Mononuclear cell (primary cell): ENCODE measurements at regions not wholly inside any gene's neighbourhood (a gene's known extent, or its start where the extent isn't known, plus 50 kb on each side); places are given as distances from the start of the nearest gene placed in this dataset.

ENCODE experiments used
- H3K27me3 ChIP-seq: 2 replicates; pipeline ENCODE4 v1.6.0; 2011; ENCODE audit warnings: low read length, control low read depth; ENCODE audit not compliant: insufficient read depth
- H3K4me1 ChIP-seq: 2 replicates; pipeline ENCODE4 v1.5.1; 2011; ENCODE audit warnings: mild to moderate bottlenecking, low read length, control low read depth; ENCODE audit not compliant: insufficient read depth
- H3K4me3 ChIP-seq: 2 replicates; pipeline ENCODE4 v1.5.1; 2011; ENCODE audit warnings: mild to moderate bottlenecking, low read length, moderate library complexity
- H3K9me3 ChIP-seq: 2 replicates; pipeline ENCODE4 v1.5.1; 2011; ENCODE audit warnings: low read depth, mild to moderate bottlenecking, control low read depth, low read length

DNA sequence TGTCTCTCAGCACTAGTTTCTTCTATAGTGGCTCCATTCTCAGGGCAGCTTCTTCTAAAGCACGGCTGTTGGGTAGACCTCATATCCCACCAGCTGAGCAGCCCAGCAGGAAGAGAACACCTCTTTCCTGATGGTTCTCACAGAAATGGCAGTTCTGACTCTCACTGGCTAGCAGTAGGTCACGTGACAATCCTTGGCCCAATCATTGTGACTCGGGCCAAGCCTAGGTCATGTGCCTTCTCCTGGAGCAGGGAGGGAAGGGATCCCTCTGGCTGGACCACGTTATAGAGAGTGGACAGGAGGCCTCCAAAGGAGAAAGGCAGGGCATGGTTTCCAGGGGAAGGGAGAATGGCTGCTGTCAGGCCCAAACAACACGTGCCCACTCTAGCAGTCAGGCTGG lies 149.1 kb downstream of the AACS start:
- Histone ChIP-seq H3K4me1 (peaks cover 9% of the 10 kb centered on the region), H3K27me3 (no peaks in the 10 kb centered on the region), H3K9me3 (no peaks in the 10 kb centered on the region), H3K4me3 (no peak overlapping the region)

DNA sequence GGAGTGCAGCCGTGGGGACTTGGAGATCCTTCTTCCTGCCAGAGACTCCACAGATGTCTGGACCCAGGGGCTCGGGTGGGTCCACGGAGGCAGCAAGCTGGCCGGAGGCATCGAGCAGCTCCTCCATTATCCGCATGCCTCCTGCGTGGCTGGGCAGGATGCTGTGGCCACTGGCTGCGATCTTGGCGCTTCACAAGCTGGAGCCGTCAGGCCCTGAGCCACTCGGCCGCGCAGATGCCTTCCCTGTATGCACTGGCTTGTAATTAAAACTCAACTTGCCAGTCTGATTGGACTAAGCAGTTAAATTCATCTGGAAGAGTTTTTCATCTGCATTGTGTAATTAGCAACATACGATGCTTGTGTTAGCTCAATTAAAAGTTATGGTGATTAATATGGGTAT lies 151.5 kb downstream of the AACS start:
- H3K27me3 ChIP-seq = peaks cover 3% of the 10 kb centered on the region
- no peaks in the 10 kb centered on the region for H3K9me3 ChIP-seq
- peaks cover 14% of the 10 kb centered on the region for H3K4me1 ChIP-seq
- H3K4me3 ChIP-seq = no peak overlapping the region

DNA sequence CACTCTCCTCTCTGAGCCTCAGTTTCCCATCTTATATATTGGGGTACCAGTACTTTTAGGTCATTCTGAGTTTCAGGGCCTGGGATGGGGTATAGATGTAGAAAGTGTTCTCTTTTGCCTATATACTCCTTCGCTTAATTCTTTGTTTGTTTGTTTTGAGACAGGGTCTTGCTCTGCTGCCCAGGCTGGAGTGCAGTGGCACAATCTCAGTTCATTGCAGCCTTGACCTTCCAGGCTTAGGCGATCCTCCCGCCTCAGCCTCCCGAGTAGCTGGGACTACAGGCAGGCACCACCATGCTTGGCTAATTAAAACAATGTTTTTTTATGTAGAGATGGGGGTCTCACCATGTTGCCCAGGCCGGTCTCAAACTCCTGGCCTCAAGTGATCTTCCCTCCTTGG lies 152.1 kb downstream of the AACS start:
- peaks cover 3% of the 10 kb centered on the region for H3K27me3 ChIP-seq
- H3K4me3 ChIP-seq = no peak overlapping the region
- peaks cover 16% of the 10 kb centered on the region for H3K4me1 ChIP-seq
- H3K9me3 ChIP-seq = no peaks in the 10 kb centered on the region

DNA sequence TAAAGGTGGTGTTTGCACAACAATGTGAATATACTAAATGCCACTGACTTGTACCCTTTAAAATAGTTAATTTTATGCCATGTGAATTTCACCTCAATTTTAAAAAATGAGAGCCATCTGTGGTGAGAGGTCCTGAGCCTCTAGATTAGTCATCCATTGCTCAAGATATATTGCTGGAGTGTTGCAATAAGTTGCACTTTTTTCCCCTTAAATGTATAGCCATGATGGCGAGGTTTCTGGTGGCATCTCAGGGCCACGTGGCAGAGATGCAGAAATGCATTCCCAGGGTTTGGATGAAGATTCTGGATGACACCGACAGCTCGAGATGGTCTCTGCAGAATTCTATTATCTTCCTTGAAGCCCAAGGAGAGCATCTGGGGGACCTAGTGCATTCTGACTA lies 153.7 kb downstream of the AACS start:
- peaks cover 3% of the 10 kb centered on the region for H3K27me3 ChIP-seq
- peaks cover 24% of the 10 kb centered on the region for H3K4me1 ChIP-seq
- no peaks in the 10 kb centered on the region for H3K9me3 ChIP-seq
- no peak overlapping the region for H3K4me3 ChIP-seq

DNA sequence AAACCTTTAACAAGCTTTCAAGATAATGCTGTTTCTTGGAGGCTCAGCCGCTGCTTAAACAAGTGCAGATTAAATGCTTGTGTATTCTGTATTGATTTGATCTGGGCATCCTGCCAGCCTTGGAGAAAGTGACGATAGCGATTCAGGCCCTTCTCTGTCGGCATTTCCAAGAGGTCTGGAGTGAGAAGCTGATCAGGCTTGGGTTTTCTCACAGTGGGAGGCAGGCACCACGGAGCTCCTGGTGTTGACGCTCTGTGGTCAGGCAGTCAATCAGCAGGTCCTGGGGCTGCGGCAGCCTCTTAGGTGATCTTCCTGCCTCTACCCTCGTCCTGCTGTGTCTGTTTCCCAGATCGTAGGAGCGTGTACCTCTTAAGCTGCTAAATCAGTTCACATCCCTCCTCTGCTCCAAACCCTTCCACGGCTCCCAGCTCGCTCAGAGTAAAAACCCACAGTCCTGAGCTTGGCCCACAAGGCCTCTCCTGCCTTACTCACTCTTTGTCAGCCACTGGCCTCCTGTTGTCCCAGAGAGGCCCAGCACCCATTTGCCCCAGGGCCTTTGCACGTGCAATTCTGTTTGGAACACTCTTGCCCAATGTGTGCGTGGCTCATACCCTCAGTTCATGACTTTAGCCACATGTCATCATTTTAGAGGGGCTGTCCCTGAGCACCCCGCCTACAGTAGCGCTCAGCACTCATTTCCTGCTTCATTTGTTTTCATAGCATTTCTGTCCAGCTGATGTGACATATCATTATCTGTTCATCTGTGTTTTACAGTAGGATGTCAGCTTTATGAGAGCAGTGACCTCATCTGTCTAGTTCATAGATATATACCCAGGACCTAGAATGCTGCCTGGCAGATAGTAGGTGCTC lies 155.4 kb downstream of the AACS start:
- no peaks in the 10 kb centered on the region for H3K9me3 ChIP-seq
- H3K4me1 ChIP-seq = peaks cover 24% of the 10 kb centered on the region
- H3K4me3 ChIP-seq = no peak overlapping the region
- H3K27me3 ChIP-seq = peaks cover 3% of the 10 kb centered on the region

DNA sequence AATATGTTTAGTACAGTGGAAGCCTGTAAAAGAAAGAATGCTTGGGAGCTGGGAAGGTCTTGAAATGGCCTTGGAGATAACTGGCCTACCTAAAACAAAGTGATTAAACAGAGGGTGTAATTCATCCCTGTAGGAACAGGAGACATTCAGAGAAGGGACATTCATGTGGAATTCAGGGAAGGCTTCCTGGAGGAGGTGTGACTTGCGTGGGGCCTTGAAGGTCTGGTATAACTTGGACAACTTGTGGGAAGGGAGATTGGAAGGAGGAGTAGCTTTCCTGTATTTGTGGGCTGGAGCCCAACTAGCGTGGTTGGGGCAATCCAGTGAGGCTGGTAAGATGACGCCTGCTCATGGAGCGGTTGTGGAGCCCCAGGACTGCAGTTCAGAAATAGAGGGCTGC lies 156.4 kb downstream of the AACS start:
- H3K4me3 ChIP-seq = no peak overlapping the region
- no peaks in the 10 kb centered on the region for H3K9me3 ChIP-seq
- peaks cover 3% of the 10 kb centered on the region for H3K27me3 ChIP-seq
- peaks cover 24% of the 10 kb centered on the region for H3K4me1 ChIP-seq

DNA sequence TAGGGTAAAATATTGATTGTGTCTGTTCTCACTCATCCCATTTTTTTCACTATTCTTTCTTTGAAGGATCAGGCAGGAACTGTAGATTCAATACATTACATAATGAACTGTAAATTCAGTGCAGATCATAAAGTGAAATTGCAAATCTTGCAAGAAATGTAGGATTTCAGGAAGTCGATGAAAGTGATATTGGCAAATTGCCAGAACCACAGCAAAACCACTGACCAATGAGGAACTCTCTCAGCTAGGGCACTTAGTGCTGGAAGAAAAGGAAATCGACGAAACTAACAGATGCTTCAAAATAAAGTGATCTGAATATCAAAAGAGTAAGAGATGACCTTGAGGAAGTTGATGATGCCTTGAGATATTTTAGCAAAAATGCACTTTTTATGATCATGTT lies 157.6 kb downstream of the AACS start:
- no peaks in the 10 kb centered on the region for H3K9me3 ChIP-seq
- peaks cover 3% of the 10 kb centered on the region for H3K27me3 ChIP-seq
- H3K4me1 ChIP-seq = peaks cover 24% of the 10 kb centered on the region
- no peak overlapping the region for H3K4me3 ChIP-seq

DNA sequence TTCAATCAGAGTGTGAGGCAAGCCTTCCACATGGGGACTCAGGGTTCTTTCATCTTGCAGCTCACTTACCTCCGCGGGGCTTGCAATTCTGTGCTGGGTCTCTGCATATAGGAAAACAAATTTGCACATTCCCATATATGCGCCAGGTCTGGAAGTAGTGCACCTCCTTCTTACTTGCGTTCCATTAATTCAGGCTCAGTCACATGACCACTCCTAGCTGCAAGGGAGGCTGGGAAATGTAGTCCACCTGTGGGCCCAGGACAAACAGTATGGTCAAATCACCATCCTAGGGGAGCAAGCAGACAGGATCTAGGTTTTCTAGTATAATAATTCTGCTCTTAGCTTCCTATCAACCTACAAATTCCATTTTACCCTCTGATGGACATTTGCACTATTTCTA lies 160.4 kb downstream of the AACS start:
- Histone ChIP-seq H3K4me3 (no peak overlapping the region), H3K4me1 (peaks cover 10% of the 10 kb centered on the region), H3K9me3 (no peaks in the 10 kb centered on the region), H3K27me3 (peaks cover 3% of the 10 kb centered on the region)

DNA sequence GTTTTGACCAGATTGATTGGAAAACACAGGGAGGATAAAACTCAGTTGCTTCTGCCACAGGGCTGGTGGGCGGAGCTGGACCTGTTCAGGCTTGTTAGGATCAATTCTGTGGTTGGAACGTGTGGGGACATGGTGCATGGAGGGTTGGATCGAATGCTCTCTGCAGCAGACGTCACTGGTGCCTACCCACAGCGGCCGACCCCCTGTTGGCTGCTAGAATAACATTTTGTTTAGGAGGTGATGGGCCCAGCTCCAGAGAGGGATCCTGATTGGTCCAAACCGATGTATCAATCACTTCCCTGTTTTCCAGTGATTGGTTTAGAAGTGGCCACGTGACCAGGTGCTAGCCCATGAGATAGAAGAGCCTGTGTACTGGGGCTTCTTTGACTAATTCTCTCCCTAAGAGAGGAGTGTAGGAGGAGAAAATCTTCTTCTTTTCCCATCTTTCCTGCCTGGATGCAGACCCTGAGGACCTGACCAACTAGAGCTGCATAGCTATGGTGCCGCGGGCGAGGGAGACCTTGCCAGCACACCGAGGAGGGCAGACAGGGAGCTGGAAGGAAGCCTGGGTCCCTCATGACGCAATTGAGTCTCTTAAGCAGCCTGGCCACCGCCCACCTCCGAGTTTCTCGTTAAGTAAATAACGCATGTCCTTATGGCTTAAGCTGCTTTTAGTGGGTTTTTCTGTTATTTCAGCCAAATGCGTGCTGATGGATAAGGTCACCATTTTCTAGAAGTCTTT lies 163.5 kb downstream of the AACS start:
- Histone ChIP-seq H3K4me1 (no peaks in the 10 kb centered on the region), H3K4me3 (no peak overlapping the region), H3K9me3 (no peaks in the 10 kb centered on the region), H3K27me3 (no peaks in the 10 kb centered on the region)

DNA sequence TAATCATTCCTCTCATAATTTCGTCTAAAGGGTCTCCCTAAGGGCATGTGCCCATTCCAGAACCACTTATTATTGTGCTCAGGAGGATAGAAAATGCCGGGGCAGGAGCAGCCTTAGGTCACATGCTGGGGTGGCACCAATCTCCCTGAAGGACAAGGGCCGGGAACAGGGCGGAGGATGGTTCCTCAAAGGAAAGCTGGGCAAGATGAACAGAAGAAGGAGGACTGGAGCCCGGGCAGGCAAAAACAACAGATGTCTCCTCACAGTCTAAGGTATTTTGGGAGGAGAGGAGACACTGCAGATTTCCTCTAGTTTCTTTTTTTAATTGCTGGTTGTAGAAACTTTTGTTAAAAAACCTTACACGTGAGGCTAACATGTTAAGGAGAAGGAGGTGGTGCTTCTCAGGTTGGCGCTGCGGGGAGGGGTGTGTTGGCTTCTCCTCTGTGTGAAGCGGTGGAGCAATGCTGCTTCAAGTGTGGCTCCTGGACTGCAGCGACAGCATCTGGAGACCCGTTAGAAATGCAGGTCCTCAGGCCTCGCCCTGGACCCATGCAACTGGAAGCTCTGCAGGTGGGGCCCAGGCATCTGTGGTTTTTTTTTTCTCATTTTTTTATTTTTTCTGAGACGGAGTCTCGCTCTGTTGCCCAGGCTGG lies 164.8 kb downstream of the AACS start:
- no peaks in the 10 kb centered on the region for H3K27me3 ChIP-seq
- H3K4me3 ChIP-seq = no peak overlapping the region
- no peaks in the 10 kb centered on the region for H3K4me1 ChIP-seq
- H3K9me3 ChIP-seq = no peaks in the 10 kb centered on the region

DNA sequence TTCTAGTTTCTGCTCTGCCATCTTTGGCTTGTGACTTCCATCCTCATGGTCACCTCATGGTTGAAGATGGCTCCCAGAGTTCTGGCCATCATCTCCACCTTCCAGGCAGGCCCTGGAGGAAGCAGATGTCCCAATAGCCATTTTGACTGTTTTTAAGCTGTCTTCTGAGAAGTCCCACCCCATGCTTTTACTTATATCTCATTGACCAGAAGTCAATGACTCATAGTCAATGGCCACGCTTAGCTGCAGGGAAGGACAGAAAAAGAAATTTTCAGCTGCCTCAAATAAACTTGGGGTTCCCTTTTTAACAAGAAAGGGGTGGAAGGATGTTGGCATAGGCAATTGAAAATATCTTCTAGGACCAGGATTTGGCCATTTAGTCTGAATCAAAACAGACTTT lies 168.1 kb downstream of the AACS start:
- Histone ChIP-seq H3K4me3 (no peak overlapping the region), H3K4me1 (no peaks in the 10 kb centered on the region), H3K9me3 (no peaks in the 10 kb centered on the region), H3K27me3 (no peaks in the 10 kb centered on the region)

DNA sequence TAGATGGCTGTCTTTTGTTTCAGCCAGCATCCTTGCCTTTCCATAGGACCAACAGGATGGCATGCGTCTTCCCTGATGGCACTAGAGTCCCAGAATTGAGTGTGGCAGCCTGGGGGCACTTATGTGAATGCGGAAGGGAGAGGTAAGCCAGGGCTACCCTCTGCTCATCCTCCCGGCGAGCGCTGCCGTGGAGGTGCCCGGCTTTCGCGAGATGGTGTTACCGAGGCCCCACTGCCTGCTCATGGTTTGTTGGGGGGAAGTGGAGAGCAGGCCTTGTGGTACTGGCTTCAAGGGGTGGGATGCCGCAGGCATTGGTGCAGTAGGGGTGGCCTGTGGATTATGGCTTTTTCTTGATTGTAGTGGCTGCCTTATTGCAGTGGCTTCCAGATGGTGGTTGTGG lies 174.3 kb downstream of the AACS start:
- Histone ChIP-seq H3K27me3 (no peaks in the 10 kb centered on the region), H3K9me3 (no peaks in the 10 kb centered on the region), H3K4me3 (no peak overlapping the region), H3K4me1 (no peaks in the 10 kb centered on the region)

DNA sequence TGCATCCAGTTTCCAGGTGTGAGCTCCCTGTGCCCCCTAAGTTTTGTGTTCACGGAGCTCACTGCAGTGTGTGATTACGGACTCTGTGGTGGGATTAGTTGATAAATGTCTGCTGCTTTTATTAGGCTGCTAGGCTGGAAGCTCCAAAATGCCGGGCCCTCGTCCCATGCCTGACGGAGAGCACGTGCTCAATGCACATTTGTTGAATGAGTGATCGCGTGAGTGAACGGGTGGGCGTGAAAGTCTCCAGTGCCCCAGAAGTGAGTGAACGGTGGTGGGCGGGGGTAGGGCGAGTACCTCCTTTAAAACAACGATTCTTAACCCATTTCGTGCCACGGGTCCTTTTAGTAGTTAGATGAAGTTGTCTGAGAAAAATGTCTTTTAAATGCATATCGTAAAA lies 175.5 kb downstream of the AACS start:
- H3K9me3 ChIP-seq = no peaks in the 10 kb centered on the region
- H3K4me3 ChIP-seq = no peak overlapping the region
- H3K27me3 ChIP-seq = no peaks in the 10 kb centered on the region
- H3K4me1 ChIP-seq = no peaks in the 10 kb centered on the region

DNA sequence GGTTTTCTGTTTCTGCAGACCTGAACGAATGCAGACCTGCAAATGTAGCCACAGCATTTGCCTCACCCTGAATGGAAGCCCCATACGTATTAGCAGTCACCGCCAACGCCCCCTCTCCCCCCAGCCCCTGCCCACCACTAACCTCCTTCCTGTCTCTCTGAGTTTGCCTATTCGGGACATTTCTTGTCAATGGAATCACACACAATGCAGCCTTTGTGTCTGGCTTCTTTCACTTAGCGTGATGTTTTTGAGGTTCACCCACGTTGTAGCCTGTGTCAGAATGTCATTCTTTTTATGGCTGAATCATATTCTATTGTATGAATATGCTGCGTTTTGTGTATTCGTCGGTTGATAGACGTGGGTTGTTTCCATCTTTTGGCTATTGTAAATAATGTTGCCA lies 178.6 kb downstream of the AACS start:
- no peaks in the 10 kb centered on the region for H3K9me3 ChIP-seq
- H3K27me3 ChIP-seq = no peaks in the 10 kb centered on the region
- H3K4me3 ChIP-seq = no peak overlapping the region
- no peaks in the 10 kb centered on the region for H3K4me1 ChIP-seq

DNA sequence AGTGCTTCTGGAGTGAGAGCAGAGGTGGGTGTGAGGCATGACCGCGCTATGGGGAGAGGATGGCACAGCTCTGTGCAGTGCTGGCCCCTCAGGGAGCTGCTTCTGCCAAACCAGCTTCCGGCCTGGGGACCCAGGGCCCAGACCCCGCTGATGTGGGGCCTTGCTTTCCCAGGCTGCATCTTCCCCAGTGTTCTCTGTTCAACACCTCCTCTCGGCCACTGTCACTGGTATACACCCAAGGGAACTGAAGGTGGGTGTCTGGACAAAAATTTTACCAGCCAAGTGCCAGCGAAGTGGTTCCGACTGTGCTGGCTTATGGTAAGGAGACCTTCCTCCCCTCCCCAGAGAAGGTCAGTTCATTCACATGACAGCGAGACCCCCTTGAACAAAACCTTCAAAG lies 179.1 kb downstream of the AACS start:
- H3K4me1 ChIP-seq = no peaks in the 10 kb centered on the region
- no peaks in the 10 kb centered on the region for H3K27me3 ChIP-seq
- no peak overlapping the region for H3K4me3 ChIP-seq
- H3K9me3 ChIP-seq = no peaks in the 10 kb centered on the region
